Osteoblast (primary cell): ENCODE measurements at regions not wholly inside any gene's neighbourhood (a gene's known extent, or its start where the extent isn't known, plus 50 kb on each side); places are given as distances from the start of the nearest gene placed in this dataset.
"Not testable (repeated sequence)": the region's sequence is repeated elsewhere in the genome, so short reads cannot be mapped to it uniquely, and the experiment has no call there.

ENCODE experiments used
- DNase-seq: peaks from one replicate; pipeline ENCODE4 v3.0.0; 2011; ENCODE audit warnings: low spot score, mixed read lengths; ENCODE audit not compliant: insufficient read length; ENCODE audit errors: missing footprints
- H2AFZ ChIP-seq: 2 replicates; pipeline ENCODE4 v1.6.0; 2011; ENCODE audit warnings: mild to moderate bottlenecking, low read length
- H3K27ac ChIP-seq: 2 replicates; pipeline ENCODE4 v1.5.1; 2011; ENCODE audit warnings: mild to moderate bottlenecking, low read depth, low read length, moderate library complexity
- H3K27me3 ChIP-seq: 2 replicates; pipeline ENCODE4 v1.6.0; 2012; ENCODE audit warnings: mild to moderate bottlenecking, control low read depth, inconsistent platforms, low read length, moderate library complexity; ENCODE audit not compliant: insufficient read depth
- H3K36me3 ChIP-seq: 2 replicates; pipeline ENCODE4 v1.5.1; 2011; ENCODE audit warnings: mild to moderate bottlenecking, low read length, control low read depth, moderate library complexity; ENCODE audit not compliant: insufficient read depth
- H3K4me1 ChIP-seq: 2 replicates; pipeline ENCODE4 v1.5.1; 2011; ENCODE audit warnings: mild to moderate bottlenecking, low read length, control low read depth, moderate library complexity; ENCODE audit not compliant: insufficient read depth
- H3K4me2 ChIP-seq: 2 replicates; pipeline ENCODE4 v1.6.0; 2011; ENCODE audit warnings: mild to moderate bottlenecking, low read length; ENCODE audit not compliant: insufficient read depth
- H3K4me3 ChIP-seq: fragments of 200-600 bp; sonication (generic); 3 replicates; pipeline ENCODE4 v1.5.1; 2012; ENCODE audit warnings: mild to moderate bottlenecking, low read length, inconsistent platforms; ENCODE audit not compliant: insufficient read depth
- H3K79me2 ChIP-seq: 2 replicates; pipeline ENCODE4 v1.6.0; 2012; ENCODE audit warnings: mild to moderate bottlenecking, low read length, control low read depth, inconsistent platforms; ENCODE audit not compliant: insufficient read depth
- H3K9me3 ChIP-seq: 2 replicates; pipeline ENCODE4 v1.5.1; 2011; ENCODE audit warnings: low read depth, low read length, control low read depth
- H4K20me1 ChIP-seq: 2 replicates; pipeline ENCODE4 v1.6.0; 2012; ENCODE audit warnings: mild to moderate bottlenecking, low read length, control low read depth; ENCODE audit not compliant: insufficient read depth
- CTCF ChIP-seq: IDR thresholded peaks from 2 replicates; pipeline ENCODE4 v1.5.1; 2011; ENCODE audit warnings: mild to moderate bottlenecking, low read depth, low read length, moderate library complexity; ENCODE audit errors: extremely low read depth

GRCh38 chrX:96112689-96113088 is 572.0 kb upstream of the DIAPH2 start:
- H3K4me1 ChIP-seq: no peaks in the 10 kb centered on the region
- no peaks in the 10 kb centered on the region for H3K36me3 ChIP-seq
- H3K9me3 ChIP-seq: no peaks in the 10 kb centered on the region
- DNase-seq: no peak
- TF ChIP-seq CTCF: no peak
- no peaks in the 10 kb centered on the region for H3K27me3 ChIP-seq
- no peaks in the 10 kb centered on the region for H3K79me2 ChIP-seq
- H3K4me3 ChIP-seq: no peak overlapping the region
- no peak overlapping the region for H3K4me2 ChIP-seq
- no peaks in the 10 kb centered on the region for H4K20me1 ChIP-seq
- no peak overlapping the region for H3K27ac ChIP-seq
- H2AFZ ChIP-seq: no peak overlapping the region

GRCh38 chrX:96126182-96126581 is 558.5 kb upstream of the DIAPH2 start:
- H3K9me3 ChIP-seq: no peaks in the 10 kb centered on the region
- no peak overlapping the region for H2AFZ ChIP-seq
- no peaks in the 10 kb centered on the region for H3K79me2 ChIP-seq
- no peaks in the 10 kb centered on the region for H3K4me1 ChIP-seq
- no peak for DNase-seq
- H4K20me1 ChIP-seq: no peaks in the 10 kb centered on the region
- H3K27ac ChIP-seq: no peak overlapping the region
- H3K36me3 ChIP-seq: no peaks in the 10 kb centered on the region
- no peak for TF ChIP-seq CTCF
- no peak overlapping the region for H3K4me3 ChIP-seq
- no peak overlapping the region for H3K4me2 ChIP-seq
- H3K27me3 ChIP-seq: no peaks in the 10 kb centered on the region

- not testable (repeated sequence) for H3K4me2 ChIP-seq, DNase-seq, H3K4me1 ChIP-seq, H4K20me1 ChIP-seq, H3K9me3 ChIP-seq, H3K79me2 ChIP-seq, H3K27me3 ChIP-seq, H3K27ac ChIP-seq, H2AFZ ChIP-seq, H3K36me3 ChIP-seq, H3K4me3 ChIP-seq
Measured at GRCh38 chrX:96128058-96128457, 556.6 kb upstream of the DIAPH2 start.

- Histone ChIP-seq H3K27me3 (no peaks in the 10 kb centered on the region), H3K79me2 (no peaks in the 10 kb centered on the region), H3K9me3 (no peaks in the 10 kb centered on the region), H3K4me2 (no peak overlapping the region), H3K4me1 (no peaks in the 10 kb centered on the region), H3K4me3 (no peak overlapping the region), H2AFZ (no peak overlapping the region), H3K27ac (no peak overlapping the region), H4K20me1 (no peaks in the 10 kb centered on the region), H3K36me3 (no peaks in the 10 kb centered on the region)
- no peak for DNase-seq
- no peak for TF ChIP-seq CTCF
Measured at GRCh38 chrX:96140796-96141195, 543.8 kb upstream of the DIAPH2 start.

GRCh38 chrX:96147681-96148080 is 537.0 kb upstream of the DIAPH2 start:
- DNase-seq: no peak
- Histone ChIP-seq H3K9me3 (no peaks in the 10 kb centered on the region), H3K27ac (no peak overlapping the region), H3K4me3 (no peak overlapping the region), H3K79me2 (no peaks in the 10 kb centered on the region), H2AFZ (no peak overlapping the region), H4K20me1 (no peaks in the 10 kb centered on the region), H3K36me3 (no peaks in the 10 kb centered on the region), H3K4me2 (no peak overlapping the region), H3K27me3 (no peaks in the 10 kb centered on the region), H3K4me1 (no peaks in the 10 kb centered on the region)
- TF ChIP-seq CTCF: no peak
